ENCODE measurements at regions not wholly inside any gene's neighbourhood (a gene's known extent, or its start where the extent isn't known, plus 50 kb on each side); places are given as distances from the start of the nearest gene placed in this dataset.

DNA sequence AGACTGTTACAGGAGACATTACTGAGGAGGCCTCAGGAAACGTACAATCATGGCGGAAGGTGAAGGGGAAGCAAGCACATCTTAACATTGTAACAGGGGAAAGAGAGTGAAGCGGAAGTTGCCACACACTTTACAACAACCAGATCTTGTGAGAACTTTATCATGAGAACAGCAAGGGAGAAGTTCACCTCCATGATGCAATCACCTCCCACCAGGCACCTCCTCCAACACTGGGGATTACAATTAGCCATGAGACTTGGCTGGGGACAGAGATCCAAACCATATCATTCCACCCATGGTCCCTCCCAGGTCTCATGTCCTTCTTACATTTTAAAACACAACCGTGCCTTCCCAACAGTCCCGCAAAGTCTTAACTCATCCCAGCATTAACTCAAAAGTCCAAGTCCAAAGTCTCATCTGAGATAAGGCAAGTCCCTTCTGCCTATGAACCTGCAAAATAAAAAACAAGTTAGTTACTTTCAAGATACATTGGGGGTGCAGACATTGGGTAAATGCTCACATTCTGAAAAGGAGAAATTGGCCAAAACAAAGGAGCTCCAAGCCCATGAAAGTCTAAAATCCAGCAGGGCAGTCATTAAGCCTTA lies 138.3 kb downstream of the TMEM161B start:
- no peak for TF ChIP-seq POLR2AphosphoS5 (IDR thresholded peaks at IDR 0.05; ENCODE audit: borderline replicate concordance, low read depth, low read length)
- TF ChIP-seq EZH2 (IDR thresholded peaks at IDR 0.05), result no peak
